ENCODE measurements at regions not wholly inside any gene's neighbourhood (a gene's known extent, or its start where the extent isn't known, plus 50 kb on each side); places are given as distances from the start of the nearest gene placed in this dataset.

DNA sequence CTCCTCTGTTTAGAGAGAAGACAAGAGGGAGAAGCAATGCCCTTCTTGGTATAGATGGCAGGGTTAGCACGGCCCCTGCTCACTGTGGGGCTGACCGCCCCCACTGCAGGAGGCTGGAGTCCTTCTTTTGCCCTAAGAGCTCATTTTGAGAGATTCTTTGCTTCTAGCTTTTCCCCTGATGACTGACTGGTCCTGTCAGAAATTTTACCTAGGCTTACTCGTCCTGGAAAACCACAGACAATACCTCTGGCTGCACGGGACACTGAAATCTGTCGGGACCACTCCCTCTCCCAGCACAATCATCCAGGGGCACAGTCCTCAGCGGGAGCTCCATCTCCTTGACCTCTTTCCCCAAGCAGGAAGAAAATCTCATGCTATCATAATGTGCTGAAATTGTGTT is 143.0 kb upstream of the RGMA start (continued):
- TF ChIP-seq, protein P1, sequence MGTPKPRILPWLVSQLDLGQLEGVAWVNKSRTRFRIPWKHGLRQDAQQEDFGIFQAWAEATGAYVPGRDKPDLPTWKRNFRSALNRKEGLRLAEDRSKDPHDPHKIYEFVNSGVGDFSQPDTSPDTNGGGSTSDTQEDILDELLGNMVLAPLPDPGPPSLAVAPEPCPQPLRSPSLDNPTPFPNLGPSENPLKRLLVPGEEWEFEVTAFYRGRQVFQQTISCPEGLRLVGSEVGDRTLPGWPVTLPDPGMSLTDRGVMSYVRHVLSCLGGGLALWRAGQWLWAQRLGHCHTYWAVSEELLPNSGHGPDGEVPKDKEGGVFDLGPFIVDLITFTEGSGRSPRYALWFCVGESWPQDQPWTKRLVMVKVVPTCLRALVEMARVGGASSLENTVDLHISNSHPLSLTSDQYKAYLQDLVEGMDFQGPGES (IDR thresholded peaks at IDR 0.05; ENCODE audit: low read depth, low read length), result no peak
- TF ChIP-seq MEF2A (IDR thresholded peaks at IDR 0.05; ENCODE audit: borderline replicate concordance, low read depth) (no peak), EZH2phosphoT487 (IDR thresholded peaks at IDR 0.05; ENCODE audit: borderline replicate concordance, low read depth) (no peak), GATA2 (CRISPR knock-in tag; IDR thresholded peaks at IDR 0.05) (no peak)

DNA sequence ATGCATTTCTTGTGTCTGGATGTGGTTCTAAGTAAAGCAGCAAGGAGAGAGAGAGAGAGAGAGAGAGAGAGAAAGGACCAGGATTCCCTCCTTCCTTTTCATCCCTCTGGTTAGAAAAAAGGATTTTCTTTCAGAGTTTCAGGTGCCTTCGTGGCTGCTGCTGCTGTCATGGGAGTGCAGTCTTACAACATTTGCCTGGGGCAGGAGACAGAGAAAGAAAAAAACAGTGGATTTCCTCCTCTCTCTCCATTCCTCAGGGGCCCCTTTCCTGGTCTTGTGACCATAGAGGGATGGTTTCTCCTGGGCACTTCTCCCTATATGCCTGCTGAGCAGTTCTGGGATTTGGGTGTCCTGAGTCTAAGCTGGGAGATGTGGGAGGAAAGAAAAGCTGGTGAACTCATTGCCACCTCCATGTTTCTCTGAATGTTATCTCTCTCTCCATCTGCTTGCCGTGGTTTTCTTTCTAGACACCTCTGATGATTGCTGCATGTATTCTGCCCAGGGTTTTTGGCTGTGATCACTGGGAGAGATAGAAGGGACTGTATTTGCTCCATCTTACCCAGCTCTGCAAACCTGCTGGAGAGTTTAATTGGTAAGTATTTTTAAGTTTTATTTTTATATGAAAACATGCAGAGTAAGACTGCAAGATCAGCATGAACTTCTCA is 142.4 kb upstream of the RGMA start:
- no peak for DNase-seq
- Histone ChIP-seq H3K4me1 (ENCODE audit: control insufficient read depth in 1 of 2, insufficient read depth in 2 of 2, low read depth in 1 of 2, low read length in 1 of 2) (no peaks in the 10 kb centered on the region), H3K4me3 (ENCODE audit: low read depth in 2 of 2, low read length in 1 of 2) (no peak overlapping the region), H3K4me2 (no peak overlapping the region), H3K36me3 (replicated peaks in 1 of 2; ENCODE audit: control insufficient read depth in 1 of 2, insufficient read depth in 2 of 2, low read length in 1 of 2) (no peaks in the 10 kb centered on the region), H3K27me3 (ENCODE audit: insufficient read depth) (no peaks in the 10 kb centered on the region), H3K9me2 (no peaks in the 10 kb centered on the region), H3K9ac (no peak overlapping the region), H3F3A (replicated peaks; ENCODE audit: insufficient read depth) (no peaks in the 10 kb centered on the region), H3K9me3 (no peaks in the 10 kb centered on the region), H3K27ac (ENCODE audit: low read depth in 2 of 2, low read length in 1 of 2) (no peak overlapping the region), H3K79me2 (ENCODE audit: insufficient read depth) (no peaks in the 10 kb centered on the region), H2AFZ (ENCODE audit: low read depth) (no peak overlapping the region), H4K20me1 (ENCODE audit: insufficient read depth) (no peaks in the 10 kb centered on the region)
- POLR2A ChIA-PET, result no interaction called here
- CTCF ChIA-PET, result interaction anchor here (0.6 kb wide), 1 partner anchor 889 kb away, joined by 3 read pairs; no protein-coding TSS in a partner anchor
- TF ChIP-seq SMC3 (IDR thresholded peaks at IDR 0.05; ENCODE audit: low read depth, low read length) (no peak), GABPA (IDR thresholded peaks at IDR 0.05; ENCODE audit: low read depth) (no peak), RXRA (IDR thresholded peaks at IDR 0.05; ENCODE audit: borderline replicate concordance, low read depth) (no peak), TAF1 (IDR thresholded peaks at IDR 0.05; ENCODE audit: borderline replicate concordance, low read depth, low read length) (no peak), ELF1 (IDR thresholded peaks at IDR 0.05) (no peak), TEAD4 (IDR thresholded peaks at IDR 0.05; ENCODE audit: borderline replicate concordance, insufficient read depth) (no peak), GATA2 (CRISPR knock-in tag; IDR thresholded peaks at IDR 0.05) (no peak), YY1 (IDR thresholded peaks at IDR 0.05; ENCODE audit: low read depth) (no peak), MXI1 (IDR thresholded peaks at IDR 0.05; ENCODE audit: low read depth, low read length) (no peak), SIN3A (IDR thresholded peaks at IDR 0.05; ENCODE audit: borderline replicate concordance, low read depth, low read length) (no peak), EZH2phosphoT487 (IDR thresholded peaks at IDR 0.05; ENCODE audit: borderline replicate concordance, low read depth) (no peak)
- TF ChIP-seq, protein P2, sequence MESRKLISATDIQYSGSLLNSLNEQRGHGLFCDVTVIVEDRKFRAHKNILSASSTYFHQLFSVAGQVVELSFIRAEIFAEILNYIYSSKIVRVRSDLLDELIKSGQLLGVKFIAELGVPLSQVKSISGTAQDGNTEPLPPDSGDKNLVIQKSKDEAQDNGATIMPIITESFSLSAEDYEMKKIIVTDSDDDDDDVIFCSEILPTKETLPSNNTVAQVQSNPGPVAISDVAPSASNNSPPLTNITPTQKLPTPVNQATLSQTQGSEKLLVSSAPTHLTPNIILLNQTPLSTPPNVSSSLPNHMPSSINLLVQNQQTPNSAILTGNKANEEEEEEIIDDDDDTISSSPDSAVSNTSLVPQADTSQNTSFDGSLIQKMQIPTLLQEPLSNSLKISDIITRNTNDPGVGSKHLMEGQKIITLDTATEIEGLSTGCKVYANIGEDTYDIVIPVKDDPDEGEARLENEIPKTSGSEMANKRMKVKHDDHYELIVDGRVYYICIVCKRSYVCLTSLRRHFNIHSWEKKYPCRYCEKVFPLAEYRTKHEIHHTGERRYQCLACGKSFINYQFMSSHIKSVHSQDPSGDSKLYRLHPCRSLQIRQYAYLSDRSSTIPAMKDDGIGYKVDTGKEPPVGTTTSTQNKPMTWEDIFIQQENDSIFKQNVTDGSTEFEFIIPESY (IDR thresholded peaks at IDR 0.05; ENCODE audit: borderline replicate concordance, low read depth), result no peak
- TF ChIP-seq, protein P1 (IDR thresholded peaks at IDR 0.05; ENCODE audit: low read depth, low read length), result no peak
- 3% methylated on average over 2 of the region's 2 CpGs for WGBS (ENCODE audit: low lambda C conversion rate)

All from SK-N-SH (cell line).